ENCODE measurements at regions not wholly inside any gene's neighbourhood (a gene's known extent, or its start where the extent isn't known, plus 50 kb on each side); places are given as distances from the start of the nearest gene placed in this dataset.

GRCh38 chr1:166327886-166328285 is 161.1 kb upstream of the FAM78B start:
- Histone ChIP-seq H4K20me1 (ENCODE audit: insufficient read depth, low read length) (no peaks in the 10 kb centered on the region), H3K4me1 (ENCODE audit: insufficient read depth, low read length) (no peaks in the 10 kb centered on the region), H3K27me3 (ENCODE audit: control insufficient read depth in 1 of 2, insufficient read depth in 2 of 2, low read length in 2 of 2) (no peaks in the 10 kb centered on the region), H3K79me2 (ENCODE audit: insufficient read depth, low read length) (no peaks in the 10 kb centered on the region), H3K4me2 (ENCODE audit: low read depth, low read length) (no peak overlapping the region), H3K36me3 (replicated peaks in 1 of 2; ENCODE audit: control insufficient read depth in 1 of 2, insufficient read depth in 2 of 2, low read length in 2 of 2) (no peaks in the 10 kb centered on the region), H3K27ac (ENCODE audit: extremely low read length, insufficient read depth, low read length) (no peak overlapping the region), H3K9ac (ENCODE audit: insufficient read depth, low read depth, low read length) (no peak overlapping the region), H3K4me3 (replicated peaks in 1 of 3; ENCODE audit: insufficient read depth in 1 of 3, low read depth in 2 of 3, low read length in 3 of 3) (no peak overlapping the region), H2AFZ (ENCODE audit: low read length) (no peak overlapping the region), H3K9me3 (ENCODE audit: low read length) (no peaks in the 10 kb centered on the region)
- ATAC-seq (no peak), FAIRE-seq (no peak), DNase-seq (ENCODE audit: low spot score) (no peak)
- TF ChIP-seq PRMT3 (CRISPR knock-in tag; IDR thresholded peaks at IDR 0.05; ENCODE audit: borderline replicate concordance, low read depth) (no peak), KDM5B (CRISPR knock-in tag; IDR thresholded peaks at IDR 0.05; ENCODE audit: borderline replicate concordance) (no peak), ZNF484 (CRISPR knock-in tag; IDR thresholded peaks at IDR 0.05; ENCODE audit: borderline replicate concordance, low read depth) (no peak), HNRNPK (IDR thresholded peaks at IDR 0.05; ENCODE audit: low read depth, low read length, poor library complexity, severe bottlenecking) (no peak), ZFP36L2 (CRISPR knock-in tag; IDR thresholded peaks at IDR 0.05) (no peak), ZNF331 (CRISPR knock-in tag; IDR thresholded peaks at IDR 0.05) (no peak), THAP9 (CRISPR knock-in tag; IDR thresholded peaks at IDR 0.05; ENCODE audit: borderline replicate concordance) (no peak), ZNF660 (CRISPR knock-in tag; IDR thresholded peaks at IDR 0.05; ENCODE audit: borderline replicate concordance, low read depth) (no peak), SOX6 (IDR thresholded peaks at IDR 0.05) (no peak), SOX6 (CRISPR knock-in tag; IDR thresholded peaks at IDR 0.05) (no peak), DBP (CRISPR knock-in tag; IDR thresholded peaks at IDR 0.05; ENCODE audit: not compliant biosample characterization) (no peak), AGO1 (IDR thresholded peaks at IDR 0.05; ENCODE audit: low read depth, low read length, poor library complexity, severe bottlenecking) (no peak), KLF9 (CRISPR knock-in tag; IDR thresholded peaks at IDR 0.05; ENCODE audit: low read depth) (no peak), RCOR2 (CRISPR knock-in tag; IDR thresholded peaks at IDR 0.05) (no peak), CENPBD1 (CRISPR knock-in tag; IDR thresholded peaks at IDR 0.05; ENCODE audit: borderline replicate concordance, low read depth) (no peak), CSRNP2 (CRISPR knock-in tag; conservative IDR thresholded peaks at IDR 0.05; ENCODE audit: low read depth) (no peak), ZNF605 (CRISPR knock-in tag; IDR thresholded peaks at IDR 0.05) (no peak)
- in situ Hi-C loops (cut with HindIII; ENCODE audit: extremely low pct_ligation_motif_present, low pct_unique_long_range_greater_than_20kb): no loop called here
- BruUV-seq (replicated peaks): no TSS peak
- CTCF ChIA-PET (ENCODE audit: low intra/inter-chr PET ratio, low total read pairs): no interaction called here
- intact Hi-C loops (cut with micrococcal nuclease; ENCODE audit: unreplicated experiment): no loop called here
- WGBS (ENCODE audit: low lambda C conversion rate): 38% methylated on average over 5 of the region's 5 CpGs
- POLR2A ChIA-PET: no interaction called here

Measured in HepG2 (cell line).